Germinal center (tissue), 1 donor: ENCODE measurements at regions not wholly inside any gene's neighbourhood (a gene's known extent, or its start where the extent isn't known, plus 50 kb on each side); places are given as distances from the start of the nearest gene placed in this dataset.
"Not testable (repeated sequence)": the region's sequence is repeated elsewhere in the genome, so short reads cannot be mapped to it uniquely, and the experiment has no call there.

Experiments used
- DNase-seq: peaks from one replicate; pipeline ENCODE4 v3.0.0; 2012; ENCODE audit warnings: mixed read lengths, low spot score

- no peak for DNase-seq
Measured at GRCh38 chr5:6321078-6321477, 57.3 kb downstream of the MED10 start.

DNA sequence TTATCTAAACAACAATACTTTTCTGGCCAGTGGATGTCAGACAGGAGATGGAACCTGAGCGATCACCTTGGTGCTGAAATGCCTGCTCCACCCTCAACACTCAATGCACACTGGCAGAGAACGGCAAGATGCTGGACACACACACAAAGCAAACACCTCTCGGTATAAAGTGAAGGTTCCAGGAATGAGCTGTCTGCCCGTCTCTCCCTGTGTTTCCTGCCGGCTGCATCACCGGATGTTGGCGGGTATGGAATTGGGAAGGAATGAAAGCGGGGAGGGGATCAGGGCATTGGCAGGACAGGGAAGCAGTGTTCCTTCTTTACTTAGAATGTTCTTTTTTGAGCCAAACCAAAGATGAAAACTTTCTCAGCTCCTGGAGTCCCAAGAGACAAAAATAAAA, 59.2 kb downstream of the MED10 start:
- DNase-seq, result no peak

DNA sequence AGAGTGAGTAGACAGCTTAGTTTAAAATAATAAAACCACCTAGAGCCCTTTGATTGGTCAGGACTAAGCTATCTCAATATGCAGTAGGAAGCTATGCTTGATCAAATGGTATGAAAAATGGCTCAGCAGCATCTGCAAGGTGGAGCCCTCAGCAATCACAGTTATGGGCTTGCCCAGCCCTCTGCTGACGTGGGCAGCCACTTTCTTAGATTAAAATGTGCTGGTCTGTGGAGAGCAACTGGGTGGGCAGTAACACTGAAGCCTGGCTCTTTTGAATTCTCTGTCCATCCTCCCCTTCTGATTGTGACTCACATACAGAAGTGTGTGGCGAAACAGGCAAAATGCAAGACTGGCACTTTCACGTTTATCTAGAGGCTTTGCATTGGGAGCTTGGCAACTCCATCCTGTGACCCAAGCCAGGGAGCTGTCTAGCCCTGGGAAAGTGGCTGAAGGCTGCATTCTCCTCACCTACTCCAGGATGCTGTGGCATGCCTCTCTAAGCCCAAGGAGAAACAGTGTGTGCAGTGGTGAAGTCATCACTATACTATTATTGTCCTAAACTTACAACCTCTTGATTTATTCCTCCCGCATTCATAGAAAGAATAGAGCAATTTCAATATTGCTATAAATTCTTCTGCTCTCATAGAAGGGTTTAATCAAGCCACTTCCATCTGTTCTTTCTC, 61.1 kb downstream of the MED10 start:
- no peak for DNase-seq

DNA sequence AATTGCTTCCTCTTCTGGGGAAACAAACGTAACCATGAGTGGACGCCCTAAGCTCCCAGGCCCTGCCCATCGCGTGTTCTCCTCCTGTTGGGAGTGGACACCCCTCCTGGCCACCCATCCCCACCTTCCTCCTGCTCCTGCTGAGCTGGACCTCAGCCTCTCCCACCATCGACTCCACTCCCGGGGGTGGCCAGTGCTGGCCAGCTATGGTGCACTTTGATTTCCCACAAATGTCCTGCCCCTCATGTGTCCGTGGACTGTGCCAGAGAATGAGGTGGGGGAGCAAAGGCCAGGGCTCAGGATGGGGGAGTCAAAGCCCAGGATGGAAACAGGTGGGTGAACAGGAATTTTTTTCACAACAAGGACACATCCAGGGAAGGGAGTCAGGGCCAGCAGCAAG, 62.8 kb downstream of the MED10 start:
- no peak for DNase-seq

DNA sequence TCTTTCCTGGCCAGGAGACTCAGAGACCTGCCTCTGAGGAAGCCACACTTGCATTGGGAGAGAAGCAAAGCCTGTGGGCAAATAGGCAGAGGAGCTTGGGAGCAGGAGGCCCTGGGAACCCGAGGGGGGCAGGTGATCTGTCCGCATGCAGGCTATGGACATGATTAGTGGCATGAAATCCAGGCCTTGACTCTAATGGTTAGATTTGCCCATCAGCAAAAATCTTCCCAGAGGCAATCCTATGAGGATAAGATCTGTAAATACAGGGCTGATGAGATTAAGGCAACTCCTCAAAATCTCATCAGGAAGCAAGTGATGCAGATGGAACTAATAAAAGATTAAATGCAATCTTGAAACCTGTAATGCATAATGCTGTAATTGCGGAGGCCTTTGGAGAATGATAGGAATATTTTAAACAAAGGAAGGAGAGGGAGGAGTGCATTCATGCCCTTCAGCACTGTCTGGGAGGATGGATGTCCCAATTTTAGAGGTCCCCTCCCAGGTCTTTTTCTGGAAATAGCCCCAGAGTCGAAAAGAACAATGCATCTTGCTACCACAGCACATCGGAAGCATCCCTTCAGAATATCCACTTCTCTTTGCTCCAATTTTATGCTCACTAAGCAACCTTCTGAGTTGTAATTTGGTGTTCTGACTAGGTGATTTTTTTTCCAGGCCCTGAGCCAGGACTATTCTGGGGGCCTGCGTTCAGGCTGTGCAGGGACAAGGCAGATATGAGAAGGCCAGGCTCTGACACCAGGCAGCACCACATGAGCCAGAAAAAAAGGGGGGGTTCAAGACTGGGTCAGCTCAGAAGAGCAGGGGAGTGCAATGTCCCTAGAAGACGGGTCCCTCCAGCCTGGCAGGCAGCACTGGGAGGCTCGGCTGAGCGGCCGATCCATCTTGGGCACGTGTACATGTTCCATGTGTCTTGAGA, 66.5 kb downstream of the MED10 start:
- DNase-seq, result no peak

DNA sequence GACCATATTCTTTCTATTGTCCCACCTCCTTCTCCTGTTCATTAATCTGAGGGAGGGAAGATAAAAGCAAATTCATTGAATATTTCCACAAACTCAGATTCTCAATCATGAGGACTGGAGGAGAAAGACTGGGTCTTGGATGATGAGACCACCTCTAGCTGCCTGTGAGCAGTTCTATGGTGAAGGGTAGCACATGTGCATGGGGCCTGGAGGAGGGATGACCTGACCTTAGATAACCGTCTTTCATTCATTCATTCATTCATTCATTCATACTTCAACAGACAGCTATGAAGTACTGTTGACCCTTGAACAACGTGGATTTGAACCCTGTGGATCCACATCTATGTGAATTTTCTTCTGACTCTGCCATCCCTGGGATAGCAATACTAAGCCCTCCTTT, 68.4 kb downstream of the MED10 start:
- DNase-seq, result no peak

- DNase-seq, result no peak
Measured at GRCh38 chr5:6308683-6309082, 69.7 kb downstream of the MED10 start.

- DNase-seq, result no peak
Measured at GRCh38 chr5:6307304-6307703, 71.0 kb downstream of the MED10 start.

GRCh38 chr5:6305853-6306252, 72.5 kb downstream of the MED10 start:
- DNase-seq, result no peak

DNA sequence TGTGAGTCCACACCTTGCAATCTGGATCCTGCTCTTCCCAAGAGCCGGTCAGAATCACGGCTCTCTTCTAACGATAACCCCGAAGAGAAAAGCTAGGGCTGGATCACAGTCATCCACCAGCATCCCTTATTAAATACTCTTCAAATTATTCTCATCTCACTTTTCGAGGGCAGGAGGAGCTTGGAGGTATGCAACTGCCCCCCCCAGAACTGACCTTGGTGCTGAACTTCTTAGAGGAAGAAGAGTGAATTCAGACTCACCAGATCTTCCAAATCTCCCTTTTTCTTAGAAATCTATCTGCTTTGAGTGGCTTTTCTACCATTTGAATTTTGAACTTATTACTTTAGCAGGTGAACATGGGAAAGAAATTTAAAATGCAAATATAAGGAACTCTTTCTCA, 75.7 kb downstream of the MED10 start:
- no peak for DNase-seq

DNA sequence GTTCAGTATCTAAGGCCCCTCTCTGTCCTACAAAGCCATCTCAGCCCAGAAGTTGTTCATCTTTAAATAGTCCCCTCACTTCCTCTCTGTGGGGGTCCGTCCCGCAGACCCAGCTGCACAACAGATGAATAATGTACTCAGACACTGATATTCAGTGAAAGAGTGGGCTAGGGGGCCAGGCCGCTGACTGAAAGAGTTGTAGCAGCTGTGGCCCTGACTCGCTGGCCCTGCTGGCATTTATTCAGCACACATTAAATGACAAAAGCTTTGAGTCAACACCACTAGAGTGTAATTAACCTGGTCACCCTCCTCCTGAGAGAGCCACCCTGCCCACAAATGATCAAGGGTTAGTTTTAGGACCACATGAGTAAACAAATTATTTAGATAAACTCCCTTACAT, 76.3 kb downstream of the MED10 start:
- DNase-seq, result no peak

DNA sequence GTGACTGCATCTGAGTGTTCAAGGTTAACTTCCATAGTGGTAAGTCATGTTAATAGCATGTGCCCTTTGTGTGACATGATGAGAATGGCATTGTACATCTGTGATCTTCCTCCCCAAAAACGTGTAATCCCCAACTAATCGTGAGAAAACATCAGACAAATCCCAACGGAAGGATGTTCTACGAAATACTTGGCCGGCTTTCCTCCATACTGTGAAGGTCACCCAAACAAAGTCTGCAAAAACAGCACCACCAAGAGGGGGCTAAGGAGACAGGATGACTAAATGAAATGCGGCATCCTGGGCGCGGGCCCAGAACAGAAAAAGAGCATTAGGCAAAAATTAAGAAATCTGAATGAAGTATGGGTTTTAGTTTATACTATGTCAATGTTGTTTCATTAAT, 81.8 kb downstream of the MED10 start:
- no peak for DNase-seq

DNA sequence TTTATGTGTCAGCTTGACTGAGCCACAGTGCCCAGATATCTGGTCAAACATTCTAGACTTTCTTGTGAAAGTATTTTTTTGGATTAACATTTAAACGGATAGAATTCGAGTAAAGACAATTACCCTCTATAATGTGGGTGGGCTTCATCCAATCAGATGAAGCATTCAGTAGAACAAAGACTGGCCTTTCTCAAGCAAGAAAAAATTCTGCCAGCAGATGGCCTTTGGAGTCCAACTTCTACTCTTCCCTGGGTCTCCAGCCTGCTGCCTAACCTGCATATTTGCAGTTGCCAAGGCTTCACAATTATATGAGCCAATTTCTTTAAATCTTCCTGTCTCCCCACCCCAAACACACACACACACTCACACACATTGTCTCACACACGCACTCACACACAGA, 86.4 kb downstream of the MED10 start:
- DNase-seq, result no peak

DNA sequence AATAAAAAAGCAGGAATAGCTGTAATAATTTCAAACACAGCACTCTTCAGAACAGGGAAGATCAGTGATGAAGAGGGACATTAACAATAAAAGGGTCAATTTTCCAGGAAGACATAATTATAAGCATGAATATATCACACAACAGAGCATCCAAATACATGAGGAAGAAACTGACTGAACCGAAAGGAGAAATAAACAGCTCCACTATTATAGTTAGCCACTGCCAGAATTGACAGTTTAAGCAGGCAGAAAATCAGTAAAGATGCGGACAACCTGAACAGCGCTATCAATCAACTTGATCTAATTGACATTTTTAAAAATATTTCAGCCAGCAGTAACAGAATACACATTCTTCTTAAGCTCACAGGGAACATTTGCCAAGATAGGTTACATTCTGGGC, 89.1 kb downstream of the MED10 start:
- no peak for DNase-seq

- DNase-seq, result no peak
Measured at GRCh38 chr5:6287176-6287575, 91.2 kb downstream of the MED10 start.

GRCh38 chr5:6286404-6286803, 91.9 kb downstream of the MED10 start:
- no peak for DNase-seq

- DNase-seq, result not testable (repeated sequence)
Measured at GRCh38 chr5:6284491-6284890, 93.9 kb downstream of the MED10 start.

DNA sequence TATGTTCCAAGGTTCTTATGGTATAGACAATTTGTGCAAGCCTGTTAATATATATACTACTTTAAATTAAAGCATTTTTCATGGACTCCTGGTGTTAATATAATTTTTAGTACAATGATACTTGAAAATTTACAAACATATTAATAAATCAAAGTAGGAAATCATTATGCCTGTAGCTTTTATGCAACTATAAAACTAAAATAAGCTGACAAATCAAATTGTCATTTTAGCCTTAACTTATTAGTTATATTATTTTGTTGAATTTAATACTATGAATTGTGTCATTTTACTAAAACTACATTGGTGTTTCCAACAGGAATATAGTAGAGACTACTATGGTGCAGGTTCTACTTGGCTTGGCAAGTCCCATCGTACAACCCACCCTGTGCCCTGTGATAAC, 96.0 kb downstream of the MED10 start:
- DNase-seq, result no peak

DNA sequence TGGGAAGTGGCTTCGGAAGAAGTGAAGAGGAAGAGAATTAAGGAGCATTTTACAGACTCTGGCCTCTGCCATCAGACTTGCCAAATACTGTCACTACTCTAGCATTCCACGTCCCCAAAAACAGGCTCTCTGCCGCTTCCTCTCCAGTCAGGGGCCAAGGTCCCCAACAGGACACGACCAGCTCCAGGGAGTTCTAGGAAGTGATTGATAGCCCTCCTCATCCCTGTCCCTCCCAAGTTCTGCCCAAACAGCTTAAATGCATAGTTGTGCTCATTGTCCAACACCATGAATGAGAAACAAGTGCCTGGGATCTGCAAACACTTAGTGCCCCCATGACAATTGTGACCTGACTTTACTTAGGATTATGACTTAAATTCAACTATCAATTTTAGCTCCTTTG, 96.5 kb downstream of the MED10 start:
- DNase-seq, result no peak

DNA sequence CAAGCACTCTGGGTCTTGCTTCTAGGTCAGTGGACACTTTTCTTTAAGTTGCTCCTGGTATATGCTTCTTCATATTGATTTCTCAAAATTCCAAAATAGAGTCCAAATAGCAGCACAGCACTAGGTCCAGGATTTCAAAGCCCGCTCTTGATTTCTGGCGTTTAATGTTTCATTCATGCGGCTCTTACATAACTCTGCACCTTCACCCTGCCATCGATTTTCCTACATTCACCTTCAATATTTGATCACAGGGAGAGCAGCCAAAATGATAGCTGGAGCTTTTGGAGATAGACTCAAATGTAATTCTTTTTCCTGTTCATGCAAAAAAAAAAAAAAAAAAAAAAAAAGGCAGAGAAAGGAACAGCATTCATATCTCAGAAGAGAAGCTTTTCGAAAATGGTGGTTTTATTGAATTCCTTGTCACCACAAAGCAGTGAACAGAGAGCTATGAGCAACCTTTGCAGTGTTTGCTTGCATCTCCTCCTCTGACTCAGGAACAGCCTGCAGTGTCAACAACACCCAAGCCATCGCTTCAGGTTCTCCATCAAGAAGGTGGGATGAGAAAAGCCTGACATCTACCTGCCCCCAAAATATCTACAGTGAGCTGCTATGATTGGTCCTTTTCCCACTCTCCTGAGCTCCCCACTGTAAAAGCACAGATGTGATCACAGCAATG, 97.8 kb downstream of the MED10 start:
- DNase-seq, result no peak

GRCh38 chr5:6279607-6280006, 98.7 kb downstream of the MED10 start:
- no peak for DNase-seq

DNA sequence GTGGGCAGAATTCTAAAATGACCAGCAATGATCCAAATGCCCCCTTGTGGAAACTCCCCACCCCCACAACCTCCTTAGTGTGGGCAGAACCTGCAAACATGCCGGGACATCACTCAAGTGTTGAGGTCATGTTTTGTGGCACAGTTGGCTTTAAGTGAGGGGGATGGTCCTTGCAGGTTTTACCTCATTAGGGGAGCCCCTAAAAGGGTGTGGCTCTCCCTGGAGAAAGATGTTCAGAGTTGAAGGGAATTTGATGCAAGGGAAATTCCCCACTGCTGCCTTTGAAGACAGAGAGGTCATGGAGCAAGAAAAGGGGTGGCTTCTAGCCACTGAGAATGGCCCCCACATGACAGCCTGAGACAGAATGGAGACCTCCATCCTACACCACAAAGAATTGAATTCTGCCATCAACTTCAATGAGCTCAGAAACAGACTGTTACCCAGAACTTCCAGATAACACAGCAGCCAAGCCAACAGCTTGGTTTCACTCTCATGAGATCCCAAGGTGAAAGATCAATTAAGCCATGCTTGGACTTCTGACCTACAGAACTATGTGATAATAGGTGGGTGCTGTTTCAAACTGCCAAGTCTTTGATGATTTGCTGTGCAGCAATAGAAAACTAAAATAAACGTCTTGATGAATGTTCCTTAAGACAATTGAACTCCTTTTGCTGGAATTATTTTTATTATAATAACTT, 103.4 kb downstream of the MED10 start:
- no peak for DNase-seq
